ENCODE measurements at regions not wholly inside any gene's neighbourhood (a gene's known extent, or its start where the extent isn't known, plus 50 kb on each side); places are given as distances from the start of the nearest gene placed in this dataset.

DNA sequence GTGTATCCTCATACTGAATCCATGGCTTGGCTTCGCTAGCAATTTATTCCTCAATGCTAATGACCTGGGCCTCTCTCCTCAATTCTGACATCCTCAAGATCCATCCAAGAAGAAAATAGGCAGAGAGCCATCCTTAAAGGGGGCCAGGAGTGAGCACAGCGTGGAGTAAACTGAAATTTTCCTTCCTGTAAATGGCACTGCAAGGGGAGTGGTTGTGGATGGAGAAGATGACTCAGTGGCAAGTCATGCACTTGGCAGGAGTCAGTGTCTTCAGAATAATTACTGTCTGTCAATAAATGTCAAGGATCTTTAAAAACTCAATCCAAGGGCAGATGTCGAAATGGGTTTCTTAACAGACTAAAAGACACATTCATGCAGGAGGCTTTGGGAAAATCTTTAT is 88.0 kb upstream of the TMEM132C start:
- no peak for DNase-seq

- no peak for DNase-seq
Measured at GRCh38 chr12:128180166-128180565, 86.8 kb upstream of the TMEM132C start.

DNA sequence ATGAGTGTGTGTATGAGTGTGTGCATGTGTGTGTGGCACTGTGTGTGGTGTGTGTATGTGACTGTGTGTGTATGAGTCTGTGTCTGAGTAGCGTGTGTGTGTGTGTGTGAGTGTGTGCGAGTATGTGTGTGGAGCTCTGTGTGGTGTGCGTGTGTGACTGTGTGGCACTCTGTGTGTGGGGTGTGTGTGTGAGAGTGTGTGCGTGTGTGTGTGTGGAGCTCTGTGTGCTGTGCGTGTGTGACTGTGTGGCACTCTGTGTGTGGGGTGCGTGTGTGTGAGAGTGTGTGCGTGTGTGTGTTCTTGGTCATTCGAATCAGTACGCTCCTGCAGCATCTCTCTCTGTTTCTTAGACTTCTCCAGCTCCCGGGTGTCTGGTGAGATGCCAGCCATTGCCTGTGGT is 76.9 kb upstream of the TMEM132C start:
- DNase-seq = no peak

DNA sequence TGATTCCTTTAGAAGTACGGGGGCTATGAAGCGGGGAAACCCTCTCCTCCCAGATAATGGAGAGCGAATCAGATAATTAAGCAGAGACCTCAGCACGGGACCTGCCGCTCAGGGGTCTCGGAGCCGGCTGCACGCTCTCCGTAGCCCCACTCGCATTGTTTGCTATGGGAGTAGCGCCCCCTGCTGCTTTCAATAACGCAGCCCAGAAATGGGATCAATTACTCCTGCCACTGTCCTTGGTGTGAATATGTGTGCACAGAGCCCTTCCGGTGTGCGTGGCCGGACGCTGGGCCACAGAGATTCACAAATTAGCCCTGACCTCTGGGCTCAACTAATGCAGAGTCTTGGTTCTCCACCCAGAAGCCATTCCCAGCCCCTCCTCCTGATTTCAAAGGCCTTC is 76.4 kb upstream of the TMEM132C start:
- DNase-seq = peak; percentile 83

- DNase-seq = no peak
Measured at GRCh38 chr12:128191380-128191779, 75.6 kb upstream of the TMEM132C start.

DNA sequence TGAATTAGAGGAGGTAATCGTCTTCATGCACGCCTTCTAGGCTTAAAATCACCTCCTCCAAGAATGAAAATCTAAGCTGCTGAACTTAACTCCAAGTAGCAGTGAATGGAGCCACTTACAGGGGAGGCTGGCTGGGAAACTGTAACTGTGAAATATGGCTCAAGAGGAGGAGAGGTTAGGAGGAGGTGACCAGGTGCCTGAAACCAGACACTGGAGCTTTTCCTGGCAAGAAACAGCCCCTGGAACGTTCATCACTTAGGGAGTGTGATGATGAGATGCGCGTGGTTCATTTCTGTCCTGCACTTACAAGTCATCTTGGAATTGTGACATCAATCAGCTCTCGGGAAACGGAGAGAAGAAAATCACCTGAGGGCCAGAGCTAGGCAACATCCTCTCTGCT is 62.3 kb upstream of the TMEM132C start:
- DNase-seq = no peak

GRCh38 chr12:128205145-128205544 is 61.8 kb upstream of the TMEM132C start:
- DNase-seq = no peak

DNA sequence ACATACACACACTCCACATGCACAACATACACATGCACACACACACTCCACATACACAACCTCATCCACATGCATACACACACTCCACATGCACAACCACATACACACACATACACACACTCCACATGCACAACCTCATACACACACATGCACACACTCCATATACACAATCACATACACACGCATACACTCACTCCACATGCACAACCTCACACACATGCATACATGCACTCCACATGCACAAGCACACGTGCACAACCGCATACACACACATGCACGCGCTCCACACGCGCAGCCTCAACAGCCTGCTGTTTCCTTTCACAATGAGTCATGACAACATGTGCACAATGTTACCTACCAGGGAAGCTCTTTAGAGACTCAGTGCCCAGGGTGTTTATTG is 61.2 kb upstream of the TMEM132C start:
- no peak for DNase-seq

Data from retina (tissue), 1 donor.